Small intestine (tissue), 7 donors: ENCODE measurements at regions not wholly inside any gene's neighbourhood (a gene's known extent, or its start where the extent isn't known, plus 50 kb on each side); places are given as distances from the start of the nearest gene placed in this dataset.
A peak's percentile ranks its signal among the peaks of the same experiment; 100 is the strongest.

Experiments
- DNase-seq, 2 donors: peaks; one replicate each; pipeline versions ENCODE4 v3.0.0 to v3.0.0-alpha.2; 2013
- FAIRE-seq: peaks from 2 replicates; lab custom pipeline; 2012; peaks lifted over from hg19 to GRCh38; lab: Jason Lieb, UNC
- H3K27ac ChIP-seq, 3 donors: one replicate each; pipeline ENCODE4 v1.5.1; 2013; ENCODE audit warnings: low read length in 2 of 3, mild to moderate bottlenecking in 2 of 3, control low read depth in 1 of 3, inconsistent platforms in 1 of 3, low read depth in 1 of 3, moderate library complexity in 1 of 3
- H3K27me3 ChIP-seq, 3 donors: one replicate each; pipeline ENCODE4 v1.6.1; 2013; ENCODE audit warnings: low read length in 3 of 3, inconsistent platforms in 1 of 3; ENCODE audit not compliant: control insufficient read depth in 3 of 3, insufficient read depth in 3 of 3
- H3K36me3 ChIP-seq, 3 donors: one replicate each; pipeline ENCODE4 v1.6.1; 2013; ENCODE audit warnings: low read length in 3 of 3, inconsistent platforms in 1 of 3, low read depth in 1 of 3, mild to moderate bottlenecking in 1 of 3, moderate library complexity in 1 of 3; ENCODE audit not compliant: control insufficient read depth in 3 of 3, insufficient read depth in 2 of 3
- H3K4me1 ChIP-seq, 3 donors: one replicate each; pipeline ENCODE4 v1.6.1; 2013; ENCODE audit warnings: low read length in 2 of 3, inconsistent platforms in 1 of 3, low read depth in 1 of 3, mild to moderate bottlenecking in 1 of 3, moderate library complexity in 1 of 3; ENCODE audit not compliant: control insufficient read depth in 3 of 3, insufficient read depth in 2 of 3
- H3K4me3 ChIP-seq, 3 donors: one replicate each; pipeline ENCODE4 v1.5.1; 2013; ENCODE audit warnings: low read length in 3 of 3, control low read depth in 1 of 3, inconsistent platforms in 1 of 3, low read depth in 1 of 3, mild to moderate bottlenecking in 1 of 3, moderate library complexity in 1 of 3
- H3K9me3 ChIP-seq, 2 donors: one replicate each; pipeline ENCODE4 v1.6.1; 2013; ENCODE audit warnings: low read depth in 1 of 2, low read length in 1 of 2; ENCODE audit not compliant: control insufficient read depth in 2 of 2, insufficient read depth in 1 of 2
- WGBS, 3 donors: extraction: QIAGEN DNeasy Blood & Tissue Kit; methylation state at CpG; one replicate each; pipeline ENCODE4 v1.1.7; 2013; 5-methylcytosine and 5-hydroxymethylcytosine counted together
- donor health status: healthy with polysubstance abuse.
- donor health status: control.
- donor health status: control.
- donor health status: Bipolar disorder and iron deficiency.
- donor health status: healthy.

- 76 to 81% (median 78%) methylated on average over 5 of the region's 5 CpGs for WGBS, 3 donors
- Histone ChIP-seq H3K9me3 (peaks cover 0 to 5% of the 10 kb centered on the region in 2 donors), H3K27ac (no peak overlapping the region), H3K36me3 (no peaks in the 10 kb centered on the region), H3K4me3 (no peak overlapping the region), H3K27me3 (peaks cover 0 to 4% (median 0%) of the 10 kb centered on the region in 3 donors), H3K4me1 (peaks cover 0 to 3% (median 0%) of the 10 kb centered on the region in 3 donors)
- FAIRE-seq (no peak), DNase-seq (no peak)
Measured at GRCh38 chr2:71891155-71891554, 256.5 kb downstream of the CYP26B1 start.

GRCh38 chr2:71889759-71890684 is 257.6 kb downstream of the CYP26B1 start:
- no peaks in the 10 kb centered on the region for H3K36me3 ChIP-seq
- H3K9me3 ChIP-seq = peaks cover 0 to 9% of the 10 kb centered on the region in 2 donors
- WGBS, 3 donors = 71 to 81% (median 77%) methylated on average over 5 of the region's 5 CpGs
- H3K27ac ChIP-seq = no peak overlapping the region
- no peak for DNase-seq
- peaks cover 0 to 4% (median 0%) of the 10 kb centered on the region in 3 donors for H3K27me3 ChIP-seq
- peaks cover 0 to 3% (median 0%) of the 10 kb centered on the region in 3 donors for H3K4me1 ChIP-seq
- FAIRE-seq = no peak
- H3K4me3 ChIP-seq = no peak overlapping the region

- Histone ChIP-seq H3K4me3 (no peak overlapping the region), H3K4me1 (no peaks in the 10 kb centered on the region), H3K36me3 (no peaks in the 10 kb centered on the region), H3K27ac (no peak overlapping the region), H3K9me3 (peaks cover 0 to 9% of the 10 kb centered on the region in 2 donors), H3K27me3 (peaks cover 0 to 4% (median 0%) of the 10 kb centered on the region in 3 donors)
- FAIRE-seq (no peak), DNase-seq (no peak)
- WGBS, 3 donors = 77 to 86% (median 79%) methylated on average over 4 of the region's 4 CpGs
Measured at GRCh38 chr2:71888751-71889445, 258.8 kb downstream of the CYP26B1 start.

GRCh38 chr2:71887196-71887595 is 260.5 kb downstream of the CYP26B1 start:
- H3K4me1 ChIP-seq = peaks cover 0 to 2% (median 0%) of the 10 kb centered on the region in 3 donors
- no peak overlapping the region for H3K27ac ChIP-seq
- FAIRE-seq (no peak), DNase-seq (no peak)
- peaks cover 0 to 9% of the 10 kb centered on the region in 2 donors for H3K9me3 ChIP-seq
- H3K4me3 ChIP-seq = no peak overlapping the region
- peaks cover 0 to 4% (median 0%) of the 10 kb centered on the region in 3 donors for H3K27me3 ChIP-seq
- 71 to 84% (median 80%) methylated on average over 4 of the region's 4 CpGs for WGBS, 3 donors
- no peaks in the 10 kb centered on the region for H3K36me3 ChIP-seq

- peaks cover 0 to 4% (median 0%) of the 10 kb centered on the region in 3 donors for H3K27me3 ChIP-seq
- H3K27ac ChIP-seq = no peak overlapping the region
- DNase-seq (no peak), FAIRE-seq (no peak)
- peaks cover 0 to 9% of the 10 kb centered on the region in 2 donors for H3K9me3 ChIP-seq
- no peak overlapping the region for H3K4me3 ChIP-seq
- no peaks in the 10 kb centered on the region for H3K36me3 ChIP-seq
- WGBS, 3 donors = 70 to 86% (median 85%) methylated on average over 1 of the region's 1 CpG
- H3K4me1 ChIP-seq = peaks cover 0 to 2% (median 0%) of the 10 kb centered on the region in 3 donors
Measured at GRCh38 chr2:71886241-71886640, 261.4 kb downstream of the CYP26B1 start.

- 72 to 84% (median 76%) methylated on average over 7 of the region's 7 CpGs for WGBS, 3 donors
- Histone ChIP-seq H3K4me3 (no peak overlapping the region), H3K27me3 (peaks cover 0 to 4% (median 0%) of the 10 kb centered on the region in 3 donors), H3K27ac (no peak overlapping the region), H3K36me3 (no peaks in the 10 kb centered on the region), H3K9me3 (peaks cover 0 to 9% of the 10 kb centered on the region in 2 donors), H3K4me1 (peaks cover 0 to 2% (median 0%) of the 10 kb centered on the region in 3 donors)
- DNase-seq (no peak), FAIRE-seq (no peak)
Measured at GRCh38 chr2:71884303-71885042, 263.2 kb downstream of the CYP26B1 start.

- FAIRE-seq = no peak
Measured at GRCh38 chr2:71882949-71883472, 264.7 kb downstream of the CYP26B1 start.

More at GRCh38 chr2:71882949-71883472, 264.7 kb downstream of the CYP26B1 start:
- peaks cover 0 to 9% of the 10 kb centered on the region in 2 donors for H3K9me3 ChIP-seq
- H3K4me3 ChIP-seq = no peak overlapping the region
- H3K4me1 ChIP-seq = peaks cover 0 to 2% (median 0%) of the 10 kb centered on the region in 3 donors
- no peak overlapping the region for H3K27ac ChIP-seq
- DNase-seq = peak; percentile 12 to 53
- H3K27me3 ChIP-seq = peaks cover 0 to 8% (median 0%) of the 10 kb centered on the region in 3 donors
- H3K36me3 ChIP-seq = no peaks in the 10 kb centered on the region
- 15 to 26% (median 16%) methylated on average over 7 to 8 of the region's 8 CpGs for WGBS, 3 donors
